Transverse colon (tissue), 4 donors: ENCODE measurements at regions not wholly inside any gene's neighbourhood (a gene's known extent, or its start where the extent isn't known, plus 50 kb on each side); places are given as distances from the start of the nearest gene placed in this dataset.

Source experiments
- DNase-seq: peaks from one replicate; pipeline ENCODE4 v3.0.0-alpha.2; 2019
- H3K27ac ChIP-seq, 4 donors: fragments of 200-600 bp; sonication (generic); 2 replicates each; pipeline ENCODE4 v1.5.1; 2016 to 2018; ENCODE audit warnings: inconsistent platforms in 4 of 4
- H3K27me3 ChIP-seq: fragments of 200-600 bp; sonication (generic); 2 replicates; pipeline ENCODE4 v1.5.1; 2017; ENCODE audit warnings: inconsistent platforms
- H3K36me3 ChIP-seq, 4 donors: fragments of 200-600 bp; sonication (generic); 2 replicates each; pipeline ENCODE4 v1.5.1; 2017 to 2019; ENCODE audit warnings: inconsistent platforms in 4 of 4
- H3K4me1 ChIP-seq, 4 donors: fragments of 200-600 bp; sonication (generic); 2 replicates each; pipeline ENCODE4 v1.5.1; 2017 to 2020; ENCODE audit warnings: inconsistent platforms in 4 of 4
- H3K4me3 ChIP-seq, 4 donors: fragments of 200-600 bp; sonication (generic); 1 replicate in 1 of 4; 2 replicates in 3 of 4; pipeline versions ENCODE4 v1.5.1 to v1.6.1; 2017 to 2019; ENCODE audit warnings: inconsistent platforms in 4 of 4
- H3K9me3 ChIP-seq, 2 donors: fragments of 200-600 bp; sonication (generic); 2 replicates each; pipeline ENCODE4 v1.5.1; 2017 to 2019; ENCODE audit warnings: inconsistent platforms in 2 of 2
- CTCF ChIP-seq, 5 experiments: fragments of 200-600 bp in 3 of 5; fragments of 450-650 bp in 2 of 5; sonication (generic) in 3 of 5; IDR thresholded peaks; 1 replicate in 2 of 5; 2 replicates in 3 of 5; pipeline ENCODE4 v1.5.1; 2016 to 2017; ENCODE audit warnings: antibody characterized with exemption in 5 of 5, inconsistent platforms in 3 of 5, mild to moderate bottlenecking in 2 of 5, moderate library complexity in 1 of 5
- EP300 ChIP-seq: sonication (generic); formaldehyde crosslinking; IDR thresholded peaks from one replicate; pipeline ENCODE4 v1.6.1; 2017; ENCODE audit warnings: antibody characterized with exemption, low read depth
- POLR2A ChIP-seq: fragments of 450-650 bp; IDR thresholded peaks from one replicate; pipeline ENCODE4 v1.6.1; 2016; ENCODE audit warnings: antibody characterized with exemption, mild to moderate bottlenecking, moderate library complexity
- POLR2AphosphoS5 ChIP-seq, 3 donors: sonication (generic); formaldehyde crosslinking; IDR thresholded peaks; one replicate each; pipeline ENCODE4 v1.6.1; 2016; ENCODE audit warnings: antibody characterized with exemption in 3 of 3
- WGBS, 2 donors: methylation state at CpG; one replicate each; pipeline ENCODE4 v1.1.5; 2018; ENCODE audit warnings: low coverage in 1 of 2; 5-methylcytosine and 5-hydroxymethylcytosine counted together
- in situ Hi-C, 4 donors: fragments of 200-750 bp; cut with MboI; loops; one replicate each; pipeline versions ENCODE4 v1.15.0 to v1.15.1; 2017; ENCODE audit warnings: low sequenced_read_pairs in 3 of 4, low pct_ligation_motif_present in 1 of 4, low pct_unique_long_range_greater_than_20kb in 1 of 4
- intact Hi-C: fragments of 100-400 bp; cut with DNase I; formaldehyde crosslinking; loops from one replicate; pipeline ENCODE4 v1.15.1; 2023; ENCODE audit warnings: low total_unique reads

- TF ChIP-seq POLR2A (no peak), POLR2AphosphoS5 (IDR thresholded peaks at IDR 0.05) (no peak), CTCF (IDR thresholded peaks at IDR 0.05) (no peak), EP300 (no peak)
- H3K4me3 ChIP-seq: no peak overlapping the region
- no peaks in the 10 kb centered on the region for H3K9me3 ChIP-seq
- intact Hi-C loops: no loop called here
- no peaks in the 10 kb centered on the region for H3K4me1 ChIP-seq
- no peaks in the 10 kb centered on the region for H3K27me3 ChIP-seq
- H3K36me3 ChIP-seq: no peaks in the 10 kb centered on the region
- in situ Hi-C loops: no loop called here
- no peak for DNase-seq
- H3K27ac ChIP-seq: no peak overlapping the region
Measured at GRCh38 chr6:88474720-88475119, 308.6 kb upstream of the CNR1 start.

- in situ Hi-C loops (no loop called here), intact Hi-C loops (no loop called here)
- WGBS, 2 donors: 52 to 59% methylated on average over 2 of the region's 2 CpGs
- Histone ChIP-seq H3K9me3 (no peaks in the 10 kb centered on the region), H3K27ac (no peak overlapping the region), H3K4me1 (no peaks in the 10 kb centered on the region), H3K36me3 (no peaks in the 10 kb centered on the region), H3K27me3 (no peaks in the 10 kb centered on the region), H3K4me3 (no peak overlapping the region)
- DNase-seq: no peak
- no peak for TF ChIP-seq CTCF (IDR thresholded peaks at IDR 0.05)
- TF ChIP-seq POLR2AphosphoS5 (IDR thresholded peaks at IDR 0.05): no peak
- no peak for TF ChIP-seq EP300
- no peak for TF ChIP-seq POLR2A
Measured at GRCh38 chr6:88473589-88473988, 307.4 kb upstream of the CNR1 start.

- DNase-seq: no peak
- no peaks in the 10 kb centered on the region for H3K4me1 ChIP-seq
- no peaks in the 10 kb centered on the region for H3K9me3 ChIP-seq
- no peaks in the 10 kb centered on the region for H3K36me3 ChIP-seq
- TF ChIP-seq POLR2A: no peak
- no peak for TF ChIP-seq CTCF (IDR thresholded peaks at IDR 0.05)
- TF ChIP-seq EP300: no peak
- TF ChIP-seq POLR2AphosphoS5 (IDR thresholded peaks at IDR 0.05): no peak
- no peak overlapping the region for H3K4me3 ChIP-seq
- intact Hi-C loops (no loop called here), in situ Hi-C loops (no loop called here)
- WGBS, 2 donors: 47 to 57% methylated on average over 10 to 11 of the region's 11 CpGs
- no peak overlapping the region for H3K27ac ChIP-seq
- no peaks in the 10 kb centered on the region for H3K27me3 ChIP-seq
Measured at GRCh38 chr6:88472851-88473525, 306.8 kb upstream of the CNR1 start.

GRCh38 chr6:88459643-88460042, 293.5 kb upstream of the CNR1 start:
- intact Hi-C loops (no loop called here), in situ Hi-C loops (no loop called here)
- no peak for DNase-seq
- WGBS, 2 donors: 30 to 36% methylated on average over 1 of the region's 1 CpG
- H3K4me3 ChIP-seq: no peak overlapping the region
- no peaks in the 10 kb centered on the region for H3K9me3 ChIP-seq
- H3K4me1 ChIP-seq: no peaks in the 10 kb centered on the region
- H3K27ac ChIP-seq: no peak overlapping the region
- H3K36me3 ChIP-seq: no peaks in the 10 kb centered on the region
- no peaks in the 10 kb centered on the region for H3K27me3 ChIP-seq
- TF ChIP-seq CTCF (IDR thresholded peaks at IDR 0.05) (no peak), POLR2AphosphoS5 (IDR thresholded peaks at IDR 0.05) (no peak), POLR2A (no peak), EP300 (no peak)
